HG03139 (cell line): ENCODE measurements at regions not wholly inside any gene's neighbourhood (a gene's known extent, or its start where the extent isn't known, plus 50 kb on each side); places are given as distances from the start of the nearest gene placed in this dataset.
"Not testable (repeated sequence)": the region's sequence is repeated elsewhere in the genome, so short reads cannot be mapped to it uniquely, and the experiment has no call there.

ENCODE experiments used
- ATAC-seq: cut with Tn5 transposase; IDR thresholded peaks from one replicate; pipeline ENCODE4 v1.9.1; 2021; ENCODE audit not compliant: unreplicated experiment

GRCh38 chr2:8442833-8443486 lies 238.9 kb upstream of the ID2 start:
- no peak for ATAC-seq

- no peak for ATAC-seq
These were observed 236.3 kb upstream of the ID2 start for GRCh38 chr2:8445580-8445979.

GRCh38 chr2:8446751-8447150 lies 235.1 kb upstream of the ID2 start:
- not testable (repeated sequence) for ATAC-seq

GRCh38 chr2:8447610-8448221 lies 234.1 kb upstream of the ID2 start:
- ATAC-seq = no peak

GRCh38 chr2:8448824-8449556 lies 232.9 kb upstream of the ID2 start:
- ATAC-seq = no peak

GRCh38 chr2:8451273-8451672 lies 230.6 kb upstream of the ID2 start:
- no peak for ATAC-seq

- no peak for ATAC-seq
These were observed 229.6 kb upstream of the ID2 start for GRCh38 chr2:8452296-8452695.

GRCh38 chr2:8452979-8453903 lies 228.6 kb upstream of the ID2 start:
- ATAC-seq = no peak

- ATAC-seq = no peak
These were observed 228.0 kb upstream of the ID2 start for GRCh38 chr2:8453904-8454302.

- ATAC-seq = no peak
These were observed 227.1 kb upstream of the ID2 start for GRCh38 chr2:8454797-8455196.

- ATAC-seq = no peak
These were observed 226.4 kb upstream of the ID2 start for GRCh38 chr2:8455236-8456150.

GRCh38 chr2:8456151-8457091 lies 225.4 kb upstream of the ID2 start:
- ATAC-seq = no peak

GRCh38 chr2:8457092-8457481 lies 224.8 kb upstream of the ID2 start:
- no peak for ATAC-seq

- ATAC-seq = no peak
These were observed 224.0 kb upstream of the ID2 start for GRCh38 chr2:8457699-8458502.

GRCh38 chr2:8458503-8459459 lies 223.1 kb upstream of the ID2 start:
- no peak for ATAC-seq

GRCh38 chr2:8459474-8459873 lies 222.4 kb upstream of the ID2 start:
- ATAC-seq = no peak

GRCh38 chr2:8461341-8461740 lies 220.5 kb upstream of the ID2 start:
- ATAC-seq = no peak
